ENCODE measurements at regions not wholly inside any gene's neighbourhood (a gene's known extent, or its start where the extent isn't known, plus 50 kb on each side); places are given as distances from the start of the nearest gene placed in this dataset.

GRCh38 chr11:105469931-105470330, 139.9 kb upstream of the GRIA4 start:
- TF ChIP-seq, protein P1, sequence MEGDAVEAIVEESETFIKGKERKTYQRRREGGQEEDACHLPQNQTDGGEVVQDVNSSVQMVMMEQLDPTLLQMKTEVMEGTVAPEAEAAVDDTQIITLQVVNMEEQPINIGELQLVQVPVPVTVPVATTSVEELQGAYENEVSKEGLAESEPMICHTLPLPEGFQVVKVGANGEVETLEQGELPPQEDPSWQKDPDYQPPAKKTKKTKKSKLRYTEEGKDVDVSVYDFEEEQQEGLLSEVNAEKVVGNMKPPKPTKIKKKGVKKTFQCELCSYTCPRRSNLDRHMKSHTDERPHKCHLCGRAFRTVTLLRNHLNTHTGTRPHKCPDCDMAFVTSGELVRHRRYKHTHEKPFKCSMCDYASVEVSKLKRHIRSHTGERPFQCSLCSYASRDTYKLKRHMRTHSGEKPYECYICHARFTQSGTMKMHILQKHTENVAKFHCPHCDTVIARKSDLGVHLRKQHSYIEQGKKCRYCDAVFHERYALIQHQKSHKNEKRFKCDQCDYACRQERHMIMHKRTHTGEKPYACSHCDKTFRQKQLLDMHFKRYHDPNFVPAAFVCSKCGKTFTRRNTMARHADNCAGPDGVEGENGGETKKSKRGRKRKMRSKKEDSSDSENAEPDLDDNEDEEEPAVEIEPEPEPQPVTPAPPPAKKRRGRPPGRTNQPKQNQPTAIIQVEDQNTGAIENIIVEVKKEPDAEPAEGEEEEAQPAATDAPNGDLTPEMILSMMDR (IDR thresholded peaks at IDR 0.05), result no peak
- TF ChIP-seq POLR2A (IDR thresholded peaks at IDR 0.05), result no peak

All from lower leg skin (tissue), 3 donors.